ENCODE measurements at regions not wholly inside any gene's neighbourhood (a gene's known extent, or its start where the extent isn't known, plus 50 kb on each side); places are given as distances from the start of the nearest gene placed in this dataset.
A peak's percentile ranks its signal among the peaks of the same experiment; 100 is the strongest.

DNA sequence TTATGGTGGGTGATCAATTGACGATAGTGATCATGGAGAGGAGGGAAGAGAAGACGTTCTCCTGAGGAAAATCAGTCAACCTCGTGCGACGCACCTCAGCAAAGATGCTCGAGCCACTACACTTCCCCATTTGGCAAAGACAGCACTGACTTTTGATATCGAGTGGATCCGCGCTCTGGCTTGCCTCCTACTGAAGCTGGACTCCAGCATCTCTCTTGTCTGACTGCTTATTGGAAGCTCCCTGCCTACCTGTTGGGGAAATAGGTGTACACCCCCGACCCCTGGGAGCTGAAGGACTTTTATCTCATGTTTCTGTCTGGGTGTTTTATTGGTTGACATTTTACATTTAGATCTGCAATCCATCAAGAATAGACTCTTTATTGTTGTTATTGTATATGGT, 476.8 kb upstream of the B3GAT1 start:
- DNase-seq (ENCODE audit: extremely low spot score): peak; percentile 80
- Histone ChIP-seq H3K36me3 (no peaks in the 10 kb centered on the region), H3K27me3 (peaks cover 0 to 54% (median 0%) of the 10 kb centered on the region in 4 donors), H3K9me3 (no peaks in the 10 kb centered on the region), H3K27ac (replicated peaks in 1 of 4) (no peak overlapping the region), H3K4me1 (no peaks in the 10 kb centered on the region), H3K4me3 (no peak overlapping the region)
- TF ChIP-seq EP300 (IDR thresholded peaks at IDR 0.05) (no peak), POLR2AphosphoS5 (IDR thresholded peaks at IDR 0.05) (no peak), POLR2A (IDR thresholded peaks at IDR 0.05; ENCODE audit: low read depth) (no peak), CTCF (IDR thresholded peaks at IDR 0.05) (no peak)
- 65% methylated on average over 10 of the region's 10 CpGs for WGBS
- intact Hi-C loops (cut with DNase I): no loop called here

DNA sequence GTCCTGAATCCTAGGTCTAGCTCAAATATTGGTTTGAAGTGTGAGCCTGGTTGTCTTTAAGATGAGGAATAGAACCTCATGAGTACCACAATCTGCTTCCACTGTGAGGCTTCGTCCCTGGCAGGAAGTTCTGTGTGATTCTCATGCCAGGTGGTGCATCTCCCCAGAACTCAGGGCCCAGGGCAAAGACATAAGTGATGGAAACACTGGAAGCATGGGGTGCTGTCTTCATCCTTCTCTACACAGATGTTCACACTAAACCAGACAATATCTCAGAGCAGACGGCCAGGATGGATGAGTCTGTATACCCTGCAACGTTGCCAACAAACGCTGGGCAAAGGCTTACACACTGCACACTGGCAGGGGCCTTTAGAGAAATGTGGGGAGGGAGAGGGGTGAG, 475.9 kb upstream of the B3GAT1 start:
- no peak for TF ChIP-seq POLR2AphosphoS5 (IDR thresholded peaks at IDR 0.05)
- TF ChIP-seq CTCF (IDR thresholded peaks at IDR 0.05): no peak
- TF ChIP-seq EP300 (IDR thresholded peaks at IDR 0.05): no peak
- no peak for TF ChIP-seq POLR2A (IDR thresholded peaks at IDR 0.05; ENCODE audit: low read depth)
- intact Hi-C loops (cut with DNase I): no loop called here
- Histone ChIP-seq H3K4me3 (no peak overlapping the region), H3K36me3 (no peaks in the 10 kb centered on the region), H3K4me1 (no peaks in the 10 kb centered on the region), H3K27me3 (peaks cover 0 to 63% (median 0%) of the 10 kb centered on the region in 4 donors), H3K27ac (replicated peaks in 1 of 4) (no peak overlapping the region), H3K9me3 (no peaks in the 10 kb centered on the region)
- DNase-seq (ENCODE audit: extremely low spot score): no peak
- WGBS: 69% methylated on average over 4 of the region's 4 CpGs

GRCh38 chr11:134883484-134883883, 471.4 kb upstream of the B3GAT1 start:
- Histone ChIP-seq H3K36me3 (no peaks in the 10 kb centered on the region), H3K9me3 (no peaks in the 10 kb centered on the region), H3K27ac (replicated peaks in 1 of 4) (no peak overlapping the region), H3K27me3 (peaks cover 0 to 77% (median 0%) of the 10 kb centered on the region in 4 donors), H3K4me3 (no peak overlapping the region), H3K4me1 (no peaks in the 10 kb centered on the region)
- intact Hi-C loops (cut with DNase I): no loop called here
- 73% methylated on average over 8 of the region's 8 CpGs for WGBS
- DNase-seq (ENCODE audit: extremely low spot score): peak; percentile 80
- TF ChIP-seq EP300 (IDR thresholded peaks at IDR 0.05): no peak
- TF ChIP-seq CTCF (IDR thresholded peaks at IDR 0.05): no peak
- TF ChIP-seq POLR2A (IDR thresholded peaks at IDR 0.05; ENCODE audit: low read depth): no peak
- TF ChIP-seq POLR2AphosphoS5 (IDR thresholded peaks at IDR 0.05): no peak

GRCh38 chr11:134882671-134883297, 470.7 kb upstream of the B3GAT1 start:
- Histone ChIP-seq H3K4me3 (no peak overlapping the region), H3K27ac (replicated peaks in 1 of 4) (no peak overlapping the region), H3K36me3 (no peaks in the 10 kb centered on the region), H3K9me3 (no peaks in the 10 kb centered on the region), H3K4me1 (no peaks in the 10 kb centered on the region), H3K27me3 (peaks cover 0 to 75% (median 0%) of the 10 kb centered on the region in 4 donors)
- intact Hi-C loops (cut with DNase I): no loop called here
- peak; percentile 57 for DNase-seq (ENCODE audit: extremely low spot score)
- TF ChIP-seq POLR2A (IDR thresholded peaks at IDR 0.05; ENCODE audit: low read depth) (no peak), CTCF (IDR thresholded peaks at IDR 0.05) (no peak), POLR2AphosphoS5 (IDR thresholded peaks at IDR 0.05) (no peak)
- 66% methylated on average over 13 of the region's 13 CpGs for WGBS

DNA sequence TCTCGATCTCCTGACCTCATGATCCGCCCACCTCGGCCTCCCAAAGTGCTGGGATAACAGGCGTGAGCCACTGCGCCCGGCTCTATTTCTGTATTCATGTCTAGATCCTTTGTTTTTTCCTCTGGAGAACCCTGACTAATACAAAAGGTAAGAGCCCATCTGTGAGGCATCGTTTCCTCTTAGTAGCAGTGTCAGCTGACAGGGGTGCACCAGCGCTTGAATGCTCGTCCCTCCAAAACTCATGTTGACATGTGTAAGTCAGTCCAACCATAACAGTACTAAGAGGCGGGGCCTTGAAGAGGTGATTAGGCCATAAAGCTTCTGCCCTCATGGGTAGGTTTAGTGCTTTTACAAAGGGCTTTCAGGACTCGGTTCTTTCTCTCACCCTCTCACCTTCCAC, 470.1 kb upstream of the B3GAT1 start:
- H3K9me3 ChIP-seq: no peaks in the 10 kb centered on the region
- no peaks in the 10 kb centered on the region for H3K36me3 ChIP-seq
- intact Hi-C loops (cut with DNase I): no loop called here
- 86% methylated on average over 11 of the region's 11 CpGs for WGBS
- no peaks in the 10 kb centered on the region for H3K4me1 ChIP-seq
- TF ChIP-seq EP300 (IDR thresholded peaks at IDR 0.05): no peak
- TF ChIP-seq POLR2AphosphoS5 (IDR thresholded peaks at IDR 0.05): no peak
- TF ChIP-seq POLR2A (IDR thresholded peaks at IDR 0.05; ENCODE audit: low read depth): no peak
- no peak for TF ChIP-seq CTCF (IDR thresholded peaks at IDR 0.05)
- H3K27me3 ChIP-seq: peaks cover 0 to 75% (median 0%) of the 10 kb centered on the region in 4 donors
- H3K27ac ChIP-seq (replicated peaks in 1 of 4): no peak overlapping the region
- no peak overlapping the region for H3K4me3 ChIP-seq
- peak; percentile 81 for DNase-seq (ENCODE audit: extremely low spot score)

All from esophagus muscularis mucosa (tissue), 4 donors.